ENCODE measurements at regions not wholly inside any gene's neighbourhood (a gene's known extent, or its start where the extent isn't known, plus 50 kb on each side); places are given as distances from the start of the nearest gene placed in this dataset.
A peak's percentile ranks its signal among the peaks of the same experiment; 100 is the strongest.
"Not testable (repeated sequence)": the region's sequence is repeated elsewhere in the genome, so short reads cannot be mapped to it uniquely, and the experiment has no call there.

DNA sequence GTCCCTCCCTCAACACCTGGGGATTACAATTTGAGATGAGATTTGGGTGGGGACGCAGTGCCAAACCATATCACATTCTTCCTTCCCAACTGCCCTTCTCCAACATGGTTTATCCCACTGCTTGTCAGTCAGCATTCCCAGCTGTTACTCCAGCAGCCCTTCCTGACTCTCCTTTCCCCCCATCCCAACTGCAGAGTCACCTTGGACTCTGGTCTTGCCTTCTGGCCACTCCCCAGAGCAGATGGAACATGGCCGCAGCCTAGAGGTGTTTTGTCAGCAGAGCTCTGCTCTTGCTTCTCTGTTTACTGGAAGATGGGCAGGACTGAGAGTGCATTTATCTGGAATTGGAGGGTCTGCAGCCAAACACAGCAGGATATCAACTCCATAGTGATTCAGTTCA, 51.2 kb upstream of the MEX3C start:
- DNase-seq = no peak

- DNase-seq = no peak
Measured at GRCh38 chr18:51250006-51250405, 52.5 kb upstream of the MEX3C start.

DNA sequence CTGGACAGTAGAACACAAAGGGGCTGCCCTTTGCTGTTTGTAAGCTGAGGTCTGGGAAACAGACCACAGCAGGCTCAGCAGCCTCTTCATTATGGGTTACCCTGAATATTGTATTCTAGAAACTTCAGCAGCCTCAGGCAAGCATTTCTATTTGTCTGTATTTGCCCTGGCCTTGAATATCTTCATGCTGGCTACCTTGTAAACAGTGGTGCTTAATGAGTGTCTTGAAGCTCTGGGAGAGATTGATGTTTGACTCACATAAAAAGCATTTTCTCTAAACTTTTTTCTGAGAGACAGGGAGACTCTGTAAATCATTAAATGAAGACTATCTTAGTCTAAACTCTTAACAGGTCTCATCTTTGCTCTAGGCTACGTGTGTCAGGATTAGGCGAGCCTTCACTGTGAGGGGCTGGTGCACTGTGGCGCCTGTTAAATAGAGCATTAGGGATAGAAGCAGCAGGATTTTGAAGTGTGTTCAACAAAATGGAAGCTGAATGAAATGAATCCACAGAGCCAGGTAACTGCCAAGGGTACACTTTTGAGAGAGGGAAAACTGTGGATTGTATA, 53.1 kb upstream of the MEX3C start:
- DNase-seq = no peak

GRCh38 chr18:51251625-51252024, 54.1 kb upstream of the MEX3C start:
- DNase-seq = no peak

GRCh38 chr18:51253476-51253875, 56.0 kb upstream of the MEX3C start:
- DNase-seq = no peak

- DNase-seq = no peak
Measured at GRCh38 chr18:51255693-51256092, 58.2 kb upstream of the MEX3C start.

DNA sequence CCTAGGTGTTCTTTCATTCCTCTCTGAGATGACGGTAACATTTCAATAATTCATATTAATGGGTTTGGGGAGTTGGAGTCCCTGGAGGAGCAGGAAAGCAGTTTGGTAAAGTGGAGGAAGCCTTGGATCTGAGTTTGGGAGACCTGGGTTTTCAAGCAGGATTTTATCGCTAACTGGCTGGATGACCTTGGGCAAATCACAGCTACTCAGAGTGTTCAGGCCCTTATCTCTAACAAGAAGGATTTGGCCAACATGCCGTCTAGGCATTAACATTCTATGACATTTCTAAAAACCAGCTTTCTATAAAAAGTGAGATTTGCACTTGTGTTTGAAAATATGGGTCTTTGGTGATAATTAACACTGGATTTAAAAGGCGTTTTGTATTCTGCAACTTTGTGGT, 59.7 kb upstream of the MEX3C start:
- DNase-seq = no peak

GRCh38 chr18:51260118-51260517, 62.6 kb upstream of the MEX3C start:
- DNase-seq = no peak

DNA sequence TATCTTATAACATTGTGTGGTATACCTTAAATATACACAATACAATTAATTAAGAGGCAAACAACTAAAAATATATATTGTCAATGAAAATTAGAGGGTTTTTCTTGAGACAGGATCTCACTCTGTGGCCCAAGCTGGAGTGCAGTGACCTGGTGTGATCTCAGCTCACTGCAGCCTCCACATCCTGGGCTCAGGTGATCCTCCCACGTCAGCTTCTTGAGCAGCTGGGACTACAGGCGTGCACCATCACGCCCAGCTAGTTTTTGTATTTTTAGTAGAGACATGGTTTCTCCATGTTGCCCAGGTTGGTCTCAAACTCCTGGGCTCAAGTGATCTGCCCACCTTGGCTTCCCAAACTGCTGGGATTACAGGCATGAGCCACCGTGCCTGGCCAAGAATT, 68.6 kb upstream of the MEX3C start:
- not testable (repeated sequence) for DNase-seq

DNA sequence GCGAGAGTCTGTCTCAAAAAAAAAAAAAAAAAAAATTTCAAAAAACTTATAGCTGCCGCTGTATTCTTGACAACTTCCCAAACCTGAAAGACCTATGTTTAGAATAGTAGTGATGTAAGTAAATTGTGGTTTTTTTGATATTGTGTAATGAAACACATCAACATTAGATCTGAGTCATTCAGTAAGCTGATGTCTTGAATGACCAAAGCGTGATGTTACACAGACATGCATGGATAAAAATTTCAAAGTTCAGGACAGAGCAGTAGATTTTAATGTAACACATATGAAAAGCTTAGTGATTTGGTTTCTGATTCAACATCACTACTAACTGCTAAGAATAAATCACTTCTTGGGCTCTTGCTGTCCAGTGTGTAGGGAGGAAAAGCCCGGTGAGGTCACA, 69.3 kb upstream of the MEX3C start:
- DNase-seq = no peak

DNA sequence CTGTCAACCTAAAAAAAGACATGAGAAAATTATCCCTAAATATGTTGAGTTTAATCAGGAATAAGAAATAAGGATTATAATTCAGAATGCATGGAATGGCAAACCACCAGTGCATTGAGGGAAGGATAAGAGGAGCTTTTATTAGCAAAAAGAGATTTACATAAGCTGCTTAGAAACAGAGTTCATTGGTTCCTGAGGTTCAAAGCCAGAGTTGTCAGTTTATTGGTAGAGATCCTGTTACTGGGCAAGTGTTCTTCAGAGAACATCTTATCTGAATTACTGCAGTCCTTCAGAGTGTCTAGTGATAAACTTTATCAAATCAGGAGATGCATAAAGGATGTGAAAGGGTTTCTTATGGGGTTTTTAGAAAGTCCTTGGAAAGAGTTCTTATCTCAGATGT, 76.0 kb upstream of the MEX3C start:
- no peak for DNase-seq

DNA sequence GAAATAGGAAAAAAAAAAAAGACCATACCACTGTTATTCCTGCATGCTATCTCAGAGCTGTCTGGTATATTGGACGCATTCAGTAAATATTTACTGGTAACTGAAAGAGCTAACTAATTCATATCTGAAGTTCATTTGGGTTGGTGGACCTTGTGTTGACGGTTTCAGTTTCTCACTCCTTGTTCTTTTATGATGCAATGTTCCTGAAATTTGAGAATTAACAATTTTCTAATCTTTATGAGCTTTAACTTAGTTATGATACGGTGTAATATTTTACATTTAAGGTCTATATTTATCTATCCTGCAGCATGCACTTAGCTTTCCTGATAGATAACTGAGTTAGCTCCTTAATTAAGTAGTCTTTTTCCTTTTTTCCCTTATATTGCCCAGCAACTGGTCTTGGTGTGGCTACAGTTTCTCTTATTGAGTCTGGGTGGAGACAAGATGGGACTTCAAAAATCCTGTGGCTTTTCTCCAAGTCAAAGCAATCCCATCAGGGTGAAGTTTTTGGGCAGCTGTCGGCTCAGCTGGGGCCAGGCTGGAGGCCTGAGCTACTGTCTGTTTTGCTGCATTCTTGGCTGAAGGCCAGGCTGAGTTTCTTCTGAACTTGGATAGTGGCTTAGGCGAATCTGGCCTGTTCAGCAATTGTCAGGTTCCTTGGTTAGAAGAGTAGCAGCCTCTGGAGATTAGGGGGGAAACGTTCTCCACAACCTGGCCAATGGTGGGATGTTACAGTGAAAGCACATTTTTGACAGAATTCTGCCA, 78.4 kb upstream of the MEX3C start:
- DNase-seq = no peak

DNA sequence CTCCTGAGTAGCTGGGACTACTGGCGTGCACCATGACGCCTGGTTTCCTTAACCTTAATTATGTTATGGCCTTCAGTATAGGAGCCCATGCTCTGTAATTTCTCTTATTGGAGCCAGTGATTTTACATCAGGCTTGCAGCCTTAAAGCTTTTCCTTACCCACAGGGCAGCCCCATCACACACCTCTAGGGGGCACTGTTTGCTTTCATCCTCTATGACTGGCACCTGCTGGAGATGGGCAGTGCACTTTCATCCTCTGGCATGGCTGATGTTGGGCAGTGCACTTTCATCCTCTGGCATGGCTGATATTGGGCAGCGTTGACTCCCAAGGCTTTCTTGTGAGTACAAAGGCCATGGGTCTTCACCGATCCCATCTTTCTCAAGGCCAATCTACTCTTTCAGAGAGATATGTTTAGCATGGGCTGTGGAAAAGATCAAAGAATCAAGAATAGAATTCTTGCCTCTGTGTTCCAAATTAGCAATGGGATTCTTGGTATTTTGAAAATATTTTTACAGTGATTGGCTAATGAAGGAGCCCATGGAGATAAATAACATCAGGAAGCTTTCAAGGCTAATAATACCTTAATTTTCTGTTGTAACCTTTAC, 80.7 kb upstream of the MEX3C start:
- DNase-seq = peak; percentile 54

GRCh38 chr18:51279367-51279984, 82.0 kb upstream of the MEX3C start:
- DNase-seq = no peak

- no peak for DNase-seq
Measured at GRCh38 chr18:51287818-51288508, 90.5 kb upstream of the MEX3C start.

DNA sequence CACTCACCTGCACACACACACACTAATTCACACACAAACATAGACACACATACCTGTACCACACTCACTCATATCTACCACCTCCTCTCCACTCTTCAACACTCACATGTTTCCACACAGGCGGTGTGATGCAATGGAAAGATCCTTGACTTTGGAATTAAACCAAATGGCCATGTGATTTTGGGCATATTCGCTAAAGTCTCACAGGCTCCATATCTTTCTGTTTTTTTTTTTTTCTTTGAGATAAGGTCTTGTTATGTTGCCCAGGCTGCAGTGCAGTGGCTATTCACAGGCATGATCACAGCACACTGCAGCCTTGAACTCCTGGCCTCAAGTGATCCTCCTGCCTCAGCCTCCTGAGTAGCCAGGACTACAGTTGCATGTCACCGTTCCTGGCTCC, 91.1 kb upstream of the MEX3C start:
- no peak for DNase-seq

DNA sequence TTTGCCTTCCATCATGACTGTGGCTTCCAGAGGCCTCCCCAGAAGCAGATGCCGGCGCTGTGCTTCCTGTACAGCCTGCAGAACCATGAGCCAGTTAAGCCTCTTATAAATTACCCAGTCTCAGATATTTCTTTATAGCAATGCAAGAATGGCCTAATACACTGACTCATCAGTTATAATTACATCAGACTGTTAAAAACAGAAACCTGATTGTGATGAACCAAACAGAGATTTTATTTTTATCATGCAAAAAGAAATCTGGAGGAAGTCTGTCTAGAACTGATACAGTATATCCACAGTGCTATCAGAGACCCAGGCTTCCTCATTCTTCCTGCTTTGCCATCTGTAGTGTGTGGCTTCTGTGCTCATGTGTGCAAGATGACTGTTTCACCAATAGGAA, 93.4 kb upstream of the MEX3C start:
- no peak for DNase-seq

- DNase-seq = no peak
Measured at GRCh38 chr18:51300912-51301311, 103.4 kb upstream of the MEX3C start.

GRCh38 chr18:51301376-51301775, 103.9 kb upstream of the MEX3C start:
- no peak for DNase-seq

GRCh38 chr18:51316677-51317076, 119.2 kb upstream of the MEX3C start:
- no peak for DNase-seq

DNA sequence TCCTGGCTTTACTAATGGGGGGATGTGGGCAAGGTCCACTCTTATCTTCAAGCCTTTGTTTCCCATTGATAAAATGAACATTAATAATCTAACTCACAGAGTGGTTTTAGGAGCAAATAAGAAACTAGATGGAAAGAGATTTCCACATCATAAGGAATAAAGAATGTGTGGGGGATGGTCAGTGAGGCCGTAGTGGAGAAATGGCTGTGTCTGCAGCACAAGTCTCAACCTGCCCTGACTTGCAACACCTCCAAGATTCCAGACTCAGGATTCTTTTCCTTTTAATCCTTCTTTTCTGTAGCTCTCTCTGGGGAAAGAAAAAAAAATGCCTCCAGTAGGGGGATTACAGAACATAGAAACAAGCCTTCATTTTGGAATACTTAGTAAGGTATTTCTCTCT, 124.2 kb upstream of the MEX3C start:
- no peak for DNase-seq

DNA sequence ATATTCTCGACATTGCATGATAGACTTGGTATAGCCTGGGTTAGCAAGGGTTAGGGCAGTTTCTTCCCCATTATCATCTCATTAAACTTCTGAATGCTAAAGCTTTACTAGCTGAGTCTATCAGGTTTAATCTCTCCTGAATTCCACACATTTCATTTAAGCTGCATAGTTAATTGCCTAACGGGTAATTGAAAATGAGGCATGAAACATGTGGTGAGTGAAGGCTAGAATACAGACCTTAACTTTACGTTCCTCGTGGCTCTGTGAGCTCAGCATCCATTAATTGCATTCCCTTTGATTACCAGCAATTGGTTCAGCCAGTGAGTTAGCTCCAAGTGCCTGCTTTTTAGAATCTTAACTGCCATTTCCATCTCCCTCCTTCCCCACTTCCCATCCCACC, 126.5 kb upstream of the MEX3C start:
- DNase-seq = no peak

GRCh38 chr18:51330148-51330547, 132.7 kb upstream of the MEX3C start:
- no peak for DNase-seq

DNA sequence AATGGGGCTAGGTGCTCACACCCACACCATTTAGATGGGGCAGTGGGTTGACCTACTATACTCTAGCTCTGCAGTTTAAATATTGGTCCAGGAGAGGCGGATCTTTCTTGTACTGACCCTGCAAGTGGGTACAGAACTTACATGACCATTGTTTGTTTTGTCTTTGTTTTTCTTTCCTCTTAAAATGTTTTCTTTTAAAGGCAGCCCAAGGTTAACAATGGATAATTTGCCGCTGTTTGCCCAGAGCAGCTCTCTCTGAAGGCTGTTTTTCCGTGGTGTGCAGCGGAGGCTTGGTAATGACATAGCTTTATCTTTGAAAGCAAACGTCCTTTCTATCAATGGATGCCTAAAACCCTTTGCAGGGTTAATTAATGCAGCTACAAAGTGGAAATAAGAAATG, 133.3 kb upstream of the MEX3C start:
- DNase-seq = no peak

Measured in midbrain (tissue), 1 donor.